ENCODE measurements at regions not wholly inside any gene's neighbourhood (a gene's known extent, or its start where the extent isn't known, plus 50 kb on each side); places are given as distances from the start of the nearest gene placed in this dataset.

- DNase-seq, result no peak
Measured at GRCh38 chr1:87439821-87440220, 111.1 kb downstream of the LMO4 start.

GRCh38 chr1:87449348-87449963 is 120.8 kb downstream of the LMO4 start:
- no peak for DNase-seq

- DNase-seq, result no peak
Measured at GRCh38 chr1:87450136-87450535, 121.5 kb downstream of the LMO4 start.

- no peak for DNase-seq
Measured at GRCh38 chr1:87450615-87451209, 122.0 kb downstream of the LMO4 start.

- DNase-seq, result no peak
Measured at GRCh38 chr1:87451229-87451920, 122.7 kb downstream of the LMO4 start.

GRCh38 chr1:87452648-87453047 is 124.0 kb downstream of the LMO4 start:
- DNase-seq, result no peak

GRCh38 chr1:87457408-87457807 is 128.7 kb downstream of the LMO4 start:
- DNase-seq, result no peak

- no peak for DNase-seq
Measured at GRCh38 chr1:87462894-87463293, 134.2 kb downstream of the LMO4 start.

GRCh38 chr1:87464022-87464490 is 135.4 kb downstream of the LMO4 start:
- no peak for DNase-seq

GRCh38 chr1:87466621-87467020 is 137.9 kb downstream of the LMO4 start:
- no peak for DNase-seq

GRCh38 chr1:87472716-87473115 is 144.0 kb downstream of the LMO4 start:
- no peak for DNase-seq

- no peak for DNase-seq
Measured at GRCh38 chr1:87473203-87473661, 144.6 kb downstream of the LMO4 start.

- DNase-seq, result no peak
Measured at GRCh38 chr1:87474098-87474497, 145.4 kb downstream of the LMO4 start.

- DNase-seq, result no peak
Measured at GRCh38 chr1:87478231-87478630, 149.6 kb downstream of the LMO4 start.

- no peak for DNase-seq
Measured at GRCh38 chr1:87495147-87495546, 166.5 kb downstream of the LMO4 start.

GRCh38 chr1:87495870-87496269 is 167.2 kb downstream of the LMO4 start:
- DNase-seq, result no peak

GRCh38 chr1:87497380-87498203 is 168.9 kb downstream of the LMO4 start:
- no peak for DNase-seq

GRCh38 chr1:87501738-87502137 is 173.1 kb downstream of the LMO4 start:
- no peak for DNase-seq

GRCh38 chr1:87505391-87505983 is 176.8 kb downstream of the LMO4 start:
- DNase-seq, result no peak

- DNase-seq, result no peak
Measured at GRCh38 chr1:87506147-87506546, 177.5 kb downstream of the LMO4 start.

GRCh38 chr1:87508247-87508787 is 179.6 kb downstream of the LMO4 start:
- DNase-seq, result no peak

GRCh38 chr1:87510540-87510939 is 181.9 kb downstream of the LMO4 start:
- DNase-seq, result no peak

- no peak for DNase-seq
Measured at GRCh38 chr1:87511449-87511848, 182.8 kb downstream of the LMO4 start.
